Smooth muscle cell of the brain vasculature (primary cell): ENCODE measurements at regions not wholly inside any gene's neighbourhood (a gene's known extent, or its start where the extent isn't known, plus 50 kb on each side); places are given as distances from the start of the nearest gene placed in this dataset.

Source experiments
- DNase-seq: peaks from one replicate; pipeline ENCODE4 v3.0.0-alpha.2; 2012; ENCODE audit warnings: low read depth, low spot score

DNA sequence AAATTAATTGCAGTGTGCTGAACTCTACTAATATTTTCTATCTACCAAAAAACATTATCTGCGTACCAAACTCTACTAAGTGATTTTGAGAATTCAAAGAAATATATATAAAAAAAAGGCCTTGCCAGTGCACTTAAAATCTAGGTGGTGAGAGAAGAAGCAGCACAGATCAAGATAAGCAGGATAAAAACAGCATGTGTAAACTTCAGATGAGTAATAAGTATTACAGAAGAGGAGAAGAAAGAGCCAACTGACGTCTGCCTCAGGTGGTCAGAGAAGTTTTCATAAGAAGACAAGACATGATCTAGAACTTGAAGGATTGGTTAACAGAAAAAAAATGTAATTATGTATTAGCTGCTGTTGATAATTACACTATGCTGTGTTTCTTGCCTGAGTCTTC, 166.4 kb downstream of the DUSP6 start:
- no peak for DNase-seq

DNA sequence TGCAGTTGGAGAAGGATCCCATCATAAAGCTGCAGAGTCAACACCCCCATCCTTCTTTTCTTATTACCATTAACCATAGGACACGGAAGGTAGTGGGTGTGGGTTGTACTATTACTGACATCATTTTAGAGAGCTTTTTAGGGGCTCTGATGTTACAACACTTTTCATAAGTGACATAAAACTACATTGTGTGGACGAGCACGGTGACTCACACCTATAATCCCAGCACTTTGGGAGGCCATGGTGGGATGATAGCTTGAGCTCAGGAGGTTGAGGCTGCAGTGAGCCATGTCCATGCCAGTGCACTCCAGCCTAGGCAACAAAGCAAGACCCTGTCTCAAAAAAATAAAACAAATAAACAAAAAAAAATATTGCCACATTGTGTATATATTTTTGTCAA, 167.1 kb downstream of the DUSP6 start:
- no peak for DNase-seq

- no peak for DNase-seq
Measured at GRCh38 chr12:89183985-89184435, 168.3 kb downstream of the DUSP6 start.

- no peak for DNase-seq
Measured at GRCh38 chr12:89181271-89181920, 170.9 kb downstream of the DUSP6 start.

- DNase-seq = no peak
Measured at GRCh38 chr12:89180496-89180895, 171.8 kb downstream of the DUSP6 start.

- peak; percentile 76 for DNase-seq
Measured at GRCh38 chr12:89179983-89180382, 172.3 kb downstream of the DUSP6 start.

- no peak for DNase-seq
Measured at GRCh38 chr12:89179245-89179644, 173.1 kb downstream of the DUSP6 start.

DNA sequence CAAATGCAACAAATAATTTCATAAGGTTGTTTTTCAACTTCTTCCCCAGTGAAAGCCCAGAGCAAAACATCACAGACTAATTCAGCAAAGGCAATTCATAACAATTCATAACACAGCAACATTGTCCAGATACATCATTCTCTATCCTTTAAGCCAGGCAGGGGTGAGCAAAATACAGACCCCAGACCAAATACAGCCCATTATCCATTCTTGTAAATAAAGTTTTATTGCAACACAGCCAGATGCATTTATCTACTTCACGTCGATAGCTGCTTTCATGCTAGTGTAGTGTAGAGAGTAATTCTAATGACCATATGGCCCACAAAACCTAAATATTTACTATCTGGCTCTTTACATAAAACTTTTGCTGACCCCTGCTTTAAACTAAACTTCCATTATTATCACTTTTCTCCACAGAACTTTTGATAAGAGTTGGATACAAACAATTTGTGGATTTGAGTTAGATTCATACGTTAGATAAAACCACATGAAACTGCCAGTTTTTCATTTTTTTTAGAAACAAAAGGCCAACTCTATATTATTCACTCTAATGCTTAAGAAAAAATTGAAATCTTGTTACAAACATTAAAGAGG, 174.4 kb downstream of the DUSP6 start:
- no peak for DNase-seq

GRCh38 chr12:89176676-89177075, 175.6 kb downstream of the DUSP6 start:
- no peak for DNase-seq

DNA sequence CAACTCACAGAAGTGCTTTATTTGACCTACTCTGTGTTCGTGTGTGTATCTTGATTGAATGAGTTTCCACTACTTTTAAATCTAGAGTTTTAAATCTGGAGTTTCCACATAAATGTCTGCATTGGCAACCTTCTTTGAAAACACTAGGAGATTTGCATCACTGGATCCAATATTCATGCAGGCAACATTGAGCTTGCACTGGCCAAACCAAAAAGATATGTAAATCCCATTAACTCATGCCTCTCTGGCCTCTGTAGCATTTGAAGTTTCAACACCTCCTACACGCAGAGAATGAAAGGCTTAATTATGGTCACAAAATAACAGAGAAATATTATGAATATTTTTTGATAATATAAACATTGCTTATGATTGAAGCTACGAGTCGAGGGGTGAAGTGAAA, 178.6 kb downstream of the DUSP6 start:
- no peak for DNase-seq

- DNase-seq = no peak
Measured at GRCh38 chr12:89173096-89173495, 179.2 kb downstream of the DUSP6 start.

- DNase-seq = no peak
Measured at GRCh38 chr12:89172224-89172623, 180.1 kb downstream of the DUSP6 start.

- DNase-seq = no peak
Measured at GRCh38 chr12:89169321-89169720, 183.0 kb downstream of the DUSP6 start.

GRCh38 chr12:89167986-89168385, 184.3 kb downstream of the DUSP6 start:
- DNase-seq = no peak

- no peak for DNase-seq
Measured at GRCh38 chr12:89166525-89166934, 185.8 kb downstream of the DUSP6 start.

DNA sequence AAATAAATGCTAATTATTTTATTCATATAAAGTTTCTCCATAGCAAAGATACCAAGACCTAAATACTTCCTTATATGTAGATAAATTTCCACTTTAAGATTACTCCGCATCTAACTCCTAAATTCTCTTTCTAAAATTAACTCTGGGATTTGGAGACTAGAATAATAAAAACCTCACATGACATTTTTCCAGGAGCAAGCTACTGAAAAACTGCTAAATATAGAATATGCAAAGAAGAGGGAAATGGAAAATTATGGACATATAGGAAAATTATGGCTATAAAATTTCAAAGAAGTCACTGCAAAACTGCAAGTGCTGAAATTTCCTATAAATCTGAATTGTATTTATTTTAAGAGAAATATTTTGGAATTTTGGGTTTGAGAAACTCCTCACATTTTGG, 186.2 kb downstream of the DUSP6 start:
- DNase-seq = no peak

GRCh38 chr12:89165703-89166102, 186.6 kb downstream of the DUSP6 start:
- DNase-seq = no peak

- no peak for DNase-seq
Measured at GRCh38 chr12:89163918-89164317, 188.4 kb downstream of the DUSP6 start.

- DNase-seq = peak; percentile 63
Measured at GRCh38 chr12:89162589-89163261, 189.6 kb downstream of the DUSP6 start.

DNA sequence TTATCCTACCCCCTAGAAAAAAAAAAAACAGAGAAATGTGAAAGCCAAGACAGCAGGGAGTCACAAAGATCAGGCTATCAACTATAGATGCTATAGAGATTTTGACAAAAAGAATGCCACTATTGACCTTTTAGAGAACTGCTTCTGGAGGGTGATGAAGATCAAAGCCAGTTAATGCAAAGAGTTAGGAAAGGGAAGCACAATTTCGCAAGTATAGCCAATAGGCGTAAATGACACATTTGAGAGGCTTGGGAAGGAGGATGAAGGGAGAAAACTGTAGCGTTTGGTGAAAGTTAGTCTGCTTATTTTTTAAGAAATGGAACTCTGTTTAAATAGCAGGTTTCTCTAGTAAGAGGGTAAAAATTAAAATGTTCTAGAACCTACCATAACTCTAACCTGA, 190.7 kb downstream of the DUSP6 start:
- no peak for DNase-seq

DNA sequence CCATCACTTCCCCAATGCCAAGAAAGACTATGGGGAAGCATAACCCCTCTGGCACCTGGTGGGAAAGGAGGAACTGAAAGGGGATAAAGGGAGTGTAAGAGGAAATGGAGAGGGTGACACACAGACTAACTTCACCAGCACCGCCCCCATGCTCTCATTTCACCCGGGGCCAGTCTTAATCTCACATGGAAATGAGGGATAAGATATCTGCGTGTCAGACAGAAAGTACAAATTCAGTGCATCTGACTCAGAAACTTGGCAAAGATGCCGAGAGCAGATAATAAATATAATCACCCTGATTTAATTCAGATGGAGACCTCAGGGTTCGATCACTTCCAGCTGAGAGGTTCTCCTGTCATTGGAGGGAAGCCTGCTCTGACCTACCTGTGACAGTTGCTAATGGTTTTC, 191.6 kb downstream of the DUSP6 start:
- no peak for DNase-seq

GRCh38 chr12:89157413-89157812, 194.9 kb downstream of the DUSP6 start:
- no peak for DNase-seq

- DNase-seq = no peak
Measured at GRCh38 chr12:89156862-89157262, 195.4 kb downstream of the DUSP6 start.
